CD4-positive, alpha-beta T cell (primary cell): ENCODE measurements at regions not wholly inside any gene's neighbourhood (a gene's known extent, or its start where the extent isn't known, plus 50 kb on each side); places are given as distances from the start of the nearest gene placed in this dataset.
"Not testable (repeated sequence)": the region's sequence is repeated elsewhere in the genome, so short reads cannot be mapped to it uniquely, and the experiment has no call there.

Experiments used
- ATAC-seq: fragments of 200-7000 bp; cut with Tn5 transposase; one replicate; pipeline ENCODE4 v1.10.0; 2022; ENCODE audit warnings: mild to moderate bottlenecking; ENCODE audit not compliant: poor library complexity
- CTCF ChIA-PET: fragments of 350-600 bp; sonication (Branson Sonifier 250); formaldehyde crosslinking; loops from one replicate; lab custom pipeline; 2021; ENCODE audit warnings: antibody characterized with exemption, inconsistent platforms; lab: Charles Lee
- POLR2A ChIA-PET: fragments of 350-600 bp; sonication (Branson Sonifier 250); formaldehyde crosslinking; loops from one replicate; lab custom pipeline; 2021; ENCODE audit warnings: antibody characterized with exemption, inconsistent platforms; lab: Charles Lee
- DNase-seq, 14 experiments: peaks; one replicate each; pipeline ENCODE4 v3.0.0-alpha.2; 2013 to 2020; ENCODE audit warnings: mixed read lengths in 2 of 14
- H3K27ac ChIP-seq, 2 donors: one replicate each; pipeline versions ENCODE4 v1.5.1 to v1.7.0; 2013; ENCODE audit warnings: low read length in 2 of 2, low read depth in 1 of 2, mild to moderate bottlenecking in 1 of 2
- H3K27me3 ChIP-seq, 2 experiments: 1 replicate in 1 of 2; 2 replicates in 1 of 2; pipeline versions ENCODE4 v1.6.1 to v1.7.0; 2013; ENCODE audit warnings: low read length in 2 of 2, control low read depth in 1 of 2, mild to moderate bottlenecking in 1 of 2, moderate library complexity in 1 of 2; ENCODE audit not compliant: insufficient read depth in 2 of 2, control insufficient read depth in 1 of 2
- H3K36me3 ChIP-seq: one replicate; pipeline ENCODE4 v1.6.1; 2013; ENCODE audit warnings: low read length, control low read depth; ENCODE audit not compliant: insufficient read depth
- H3K4me1 ChIP-seq: one replicate; pipeline ENCODE4 v1.6.1; 2013; ENCODE audit warnings: low read length, control low read depth; ENCODE audit not compliant: insufficient read depth
- H3K4me3 ChIP-seq: one replicate; pipeline ENCODE4 v1.5.1; 2013; ENCODE audit warnings: mild to moderate bottlenecking, low read length, moderate library complexity
- H3K9me3 ChIP-seq, 2 experiments: 1 replicate in 1 of 2; 2 replicates in 1 of 2; pipeline versions ENCODE4 v1.6.1 to v1.7.0; 2013; ENCODE audit warnings: low read length in 2 of 2, mild to moderate bottlenecking in 2 of 2, control low read depth in 1 of 2, moderate library complexity in 1 of 2; ENCODE audit not compliant: control insufficient read depth in 1 of 2, insufficient read depth in 1 of 2
- H3K27ac Mint-ChIP-seq: one replicate; pipeline ENCODE4 v1.8.0; 2020; ENCODE audit warnings: mixed read lengths
- H3K27me3 Mint-ChIP-seq: one replicate; pipeline ENCODE4 v1.8.0; 2021; ENCODE audit warnings: mixed read lengths
- H3K36me3 Mint-ChIP-seq: one replicate; pipeline ENCODE4 v1.8.0; 2021; ENCODE audit warnings: low read depth, mixed read lengths
- H3K4me1 Mint-ChIP-seq: one replicate; pipeline ENCODE4 v1.8.0; 2021; ENCODE audit warnings: low read depth, mixed read lengths
- H3K4me3 Mint-ChIP-seq: one replicate; pipeline ENCODE4 v1.8.0; 2020; ENCODE audit warnings: mild to moderate bottlenecking, mixed read lengths
- H3K9me3 Mint-ChIP-seq: one replicate; pipeline ENCODE4 v1.8.0; 2020; ENCODE audit warnings: mixed read lengths
- CTCF ChIP-seq: fragments of 200-600 bp; IDR thresholded peaks from one replicate; pipeline ENCODE4 v1.8.0; 2022; ENCODE audit warnings: antibody characterized with exemption, mild to moderate bottlenecking
- intact Hi-C, 2 experiments: fragments of 100-400 bp; cut with DNase I in 1 of 2; cut with micrococcal nuclease in 1 of 2; formaldehyde crosslinking; loops; one replicate each; pipeline versions ENCODE4 v1.15.1 to v1.9.0; 2023 to 2025; cut with DNase I, micrococcal nuclease

GRCh38 chrX:120732879-120733278 lies 103.0 kb upstream of the C1GALT1C1 start:
- Mint-ChIP-seq H3K4me1 (no peaks in the 10 kb centered on the region), H3K36me3 (no peaks in the 10 kb centered on the region), H3K27me3 (no peaks in the 10 kb centered on the region), H3K9me3 (no peaks in the 10 kb centered on the region), H3K27ac (no peak overlapping the region), H3K4me3 (no peak overlapping the region)
- no peaks in the 10 kb centered on the region for H3K27me3 ChIP-seq
- ChIA-PET CTCF (no interaction called here), POLR2A (no interaction called here)
- DNase-seq (no peak), ATAC-seq (no peak)
- no peaks in the 10 kb centered on the region for H3K4me1 ChIP-seq
- no peak for TF ChIP-seq CTCF
- H3K9me3 ChIP-seq: peaks cover 0 to 5% of the 10 kb centered on the region in 2 experiments
- no peaks in the 10 kb centered on the region for H3K36me3 ChIP-seq
- intact Hi-C loops: no loop called here
- H3K4me3 ChIP-seq: no peak overlapping the region
- H3K27ac ChIP-seq: no peak overlapping the region

DNA sequence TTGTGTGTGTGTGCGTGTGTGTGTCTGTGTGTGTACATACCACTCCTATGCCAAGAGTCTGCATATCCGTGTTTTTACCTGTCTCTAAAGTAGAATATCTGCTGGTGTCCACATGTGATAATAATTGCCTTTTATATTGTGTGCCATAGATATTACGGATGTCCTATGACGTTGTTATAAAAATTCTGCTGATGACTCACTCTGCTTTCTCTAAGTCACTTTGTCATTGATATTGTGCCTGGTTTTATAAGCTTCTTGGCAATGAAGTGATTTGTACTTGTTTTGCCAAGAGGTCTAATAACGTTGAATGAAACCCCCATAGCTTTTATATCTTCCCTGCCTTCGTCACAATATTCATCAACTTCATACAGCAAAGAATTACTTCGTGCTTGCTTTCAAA lies 102.6 kb upstream of the C1GALT1C1 start:
- ChIA-PET CTCF (no interaction called here), POLR2A (no interaction called here)
- Histone ChIP-seq H3K4me3 (no peak overlapping the region), H3K4me1 (no peaks in the 10 kb centered on the region), H3K27ac (no peak overlapping the region), H3K27me3 (no peaks in the 10 kb centered on the region), H3K36me3 (no peaks in the 10 kb centered on the region), H3K9me3 (peaks cover 0 to 5% of the 10 kb centered on the region in 2 experiments)
- ATAC-seq: no peak
- DNase-seq: no peak
- intact Hi-C loops: no loop called here
- H3K27ac Mint-ChIP-seq: no peak overlapping the region
- H3K9me3 Mint-ChIP-seq: no peaks in the 10 kb centered on the region
- no peaks in the 10 kb centered on the region for H3K27me3 Mint-ChIP-seq
- no peaks in the 10 kb centered on the region for H3K36me3 Mint-ChIP-seq
- H3K4me1 Mint-ChIP-seq: no peaks in the 10 kb centered on the region
- no peak for TF ChIP-seq CTCF
- no peak overlapping the region for H3K4me3 Mint-ChIP-seq

GRCh38 chrX:120731386-120731785 lies 101.5 kb upstream of the C1GALT1C1 start:
- no peaks in the 10 kb centered on the region for H3K36me3 Mint-ChIP-seq
- ATAC-seq (no peak), DNase-seq (no peak)
- no peaks in the 10 kb centered on the region for H3K27me3 Mint-ChIP-seq
- no peaks in the 10 kb centered on the region for H3K4me1 Mint-ChIP-seq
- intact Hi-C loops: no loop called here
- no peak overlapping the region for H3K4me3 Mint-ChIP-seq
- Histone ChIP-seq H3K9me3 (peaks cover 0 to 5% of the 10 kb centered on the region in 2 experiments), H3K27me3 (no peaks in the 10 kb centered on the region), H3K4me1 (no peaks in the 10 kb centered on the region), H3K4me3 (no peak overlapping the region), H3K36me3 (no peaks in the 10 kb centered on the region), H3K27ac (no peak overlapping the region)
- TF ChIP-seq CTCF: no peak
- no peaks in the 10 kb centered on the region for H3K9me3 Mint-ChIP-seq
- H3K27ac Mint-ChIP-seq: no peak overlapping the region
- ChIA-PET CTCF (no interaction called here), POLR2A (no interaction called here)

DNA sequence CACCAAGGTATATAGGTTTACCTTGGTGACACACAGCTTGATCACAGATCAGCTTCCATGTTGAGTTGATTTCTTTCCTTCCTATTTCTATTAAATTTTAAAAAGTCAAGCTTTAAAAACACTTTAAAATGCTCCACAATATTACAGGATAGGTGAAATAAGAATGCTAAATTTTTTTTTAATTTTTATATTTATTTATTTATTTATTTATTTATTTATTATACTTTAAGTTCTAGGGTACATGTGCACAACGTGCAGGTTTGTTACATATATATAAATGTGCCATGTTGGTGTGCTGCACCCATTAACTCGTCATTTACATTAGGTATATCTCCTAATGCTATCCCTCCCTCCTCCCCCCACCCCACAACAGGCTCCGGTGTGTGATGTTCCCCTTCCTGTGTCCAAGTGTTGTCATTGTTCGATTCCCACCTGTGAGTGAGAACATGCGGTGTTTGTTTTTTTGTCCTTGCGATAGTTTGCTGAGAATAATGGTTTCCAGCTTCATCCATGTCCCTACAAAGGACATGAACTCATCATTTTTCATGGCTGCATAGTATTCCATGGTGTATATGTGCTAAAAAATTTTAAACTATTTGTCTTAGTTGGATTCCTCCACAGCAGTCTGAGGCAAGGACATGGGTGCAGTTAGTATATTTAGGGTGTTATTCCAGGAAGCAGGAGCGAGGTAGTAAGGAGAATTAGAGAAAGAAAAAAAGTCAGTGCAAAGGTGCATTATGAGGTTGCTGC lies 99.8 kb upstream of the C1GALT1C1 start:
- H3K27me3 Mint-ChIP-seq, intact Hi-C loops, H3K9me3 Mint-ChIP-seq, POLR2A ChIA-PET, CTCF ChIA-PET, H3K4me1 Mint-ChIP-seq, H3K9me3 ChIP-seq, H3K4me1 ChIP-seq, H3K36me3 ChIP-seq, H3K27ac Mint-ChIP-seq, H3K4me3 ChIP-seq, H3K27ac ChIP-seq, H3K4me3 Mint-ChIP-seq, ATAC-seq, DNase-seq, H3K36me3 Mint-ChIP-seq, H3K27me3 ChIP-seq: not testable (repeated sequence)
